Heart right ventricle (tissue), 16 donors: ENCODE measurements at regions not wholly inside any gene's neighbourhood (a gene's known extent, or its start where the extent isn't known, plus 50 kb on each side); places are given as distances from the start of the nearest gene placed in this dataset.

Experiments
- ATAC-seq, 8 donors: fragments of 200-7000 bp; cut with Tn5 transposase; one replicate each; pipeline ENCODE4 v1.9.1; 2020; ENCODE audit warnings: mild to moderate bottlenecking in 8 of 8, moderate library complexity in 8 of 8, moderate number of reproducible peaks in 1 of 8
- DNase-seq, 2 donors: peaks; one replicate each; pipeline ENCODE4 v3.0.0-alpha.2; 2020
- H3K27ac ChIP-seq, 10 donors: fragments of 200-600 bp; sonication (generic) in 2 of 10; one replicate each; pipeline versions ENCODE4 v1.5.0 to v1.8.0; 2020 to 2022; ENCODE audit warnings: mild to moderate bottlenecking in 3 of 10
- H3K27me3 ChIP-seq, 7 donors: fragments of 200-600 bp; one replicate each; pipeline ENCODE4 v1.8.0; 2021 to 2022; ENCODE audit warnings: mild to moderate bottlenecking in 2 of 7
- H3K36me3 ChIP-seq, 9 donors: fragments of 200-600 bp; sonication (generic) in 1 of 9; one replicate each; pipeline versions ENCODE4 v1.5.0 to v1.8.0; 2020 to 2022; ENCODE audit warnings: mild to moderate bottlenecking in 2 of 9
- H3K4me1 ChIP-seq, 9 donors: fragments of 200-600 bp; sonication (generic) in 1 of 9; one replicate each; pipeline versions ENCODE4 v1.5.0 to v1.8.0; 2020 to 2022; ENCODE audit warnings: mild to moderate bottlenecking in 4 of 9
- H3K4me3 ChIP-seq, 10 donors: fragments of 200-600 bp; sonication (generic) in 2 of 10; one replicate each; pipeline versions ENCODE4 v1.5.0 to v1.8.0; 2020 to 2022; ENCODE audit warnings: mild to moderate bottlenecking in 7 of 10, moderate library complexity in 2 of 10
- H3K9me3 ChIP-seq, 11 donors: fragments of 200-600 bp in 10 of 11; sonication (generic) in 2 of 11; one replicate each; pipeline versions ENCODE4 v1.5.0 to v1.8.0; 2013 to 2022; ENCODE audit warnings: mild to moderate bottlenecking in 2 of 11, control low read depth in 1 of 11, moderate library complexity in 1 of 11
- CTCF ChIP-seq, 9 donors: fragments of 200-600 bp; sonication (generic) in 2 of 9; IDR thresholded peaks; one replicate each; pipeline versions ENCODE4 v1.5.0 to v1.8.0; 2021 to 2022; ENCODE audit warnings: antibody characterized with exemption in 9 of 9, mild to moderate bottlenecking in 5 of 9, moderate library complexity in 1 of 9
- WGBS, 2 donors: extraction: QIAGEN DNeasy Blood & Tissue Kit; methylation state at CpG; one replicate each; pipeline ENCODE4 v1.1.7; 2013; ENCODE audit warnings: inconsistent platforms in 1 of 2; 5-methylcytosine and 5-hydroxymethylcytosine counted together
- intact Hi-C, 10 donors: fragments of 100-400 bp; cut with DNase I; formaldehyde crosslinking; loops; one replicate each; pipeline versions ENCODE4 v1.11.1 to v1.14.2; 2022
- donor health status: Arrhythmogenic right ventricular cardiomyopathy.
- donor health status: ischemic (EF 13 %, LVEDD 7.1; RV severe dilation, severe dysfunction).
- donor health status: healthy with polysubstance abuse.
- donor health status: DM: no; HTN: yes; CAD: no.
- donor health status: DM: no; HTN: no; CAD: no.
- donor health status: ischemic (EF 25% LVEDD 6.9; RV normal size, moderate dysfunction).
- donor health status: ischemic (EF 25% LVEDD 5.7; RV mildly dilated, moderate dysfunction).
- donor health status: healthy.
- donor health status: DM: yes; HTN: yes; CAD: no.
- donor health status: Ischemic cardiomyopathy.
- donor health status: ischemic (EF 35%, LVEDD 5.7; RV mildly dilated, moderate dysfunction).
- donor health status: nonischemic (EF 11% LVEDD 7.7; RV severe dilation, severe dysfunction).
- donor health status: DM: yes; HTN: yes; CAD: no.
- donor health status: PGD.
- donor health status: ischemic (EF 29% LVEDD 5.4; RV normal size, mild dysfunction).
- donor health status: nonischemic (EF 23%, LVEDD 6.1; RV moderate dilation, normal function).

- no peak for TF ChIP-seq CTCF (IDR thresholded peaks at IDR 0.05)
- peak overlapping the region in 1 of 10 donors; percentile 27 for H3K4me3 ChIP-seq
- intact Hi-C loops, result no loop called here
- no peaks in the 10 kb centered on the region for H3K9me3 ChIP-seq
- ATAC-seq (peak in 5 of 8 donors; percentile 59 to 93 (median 70)), DNase-seq (no peak)
- no peaks in the 10 kb centered on the region for H3K4me1 ChIP-seq
- H3K36me3 ChIP-seq, result no peaks in the 10 kb centered on the region
- WGBS, 2 donors, result 27 to 33% methylated on average over 2 of the region's 2 CpGs
- peak overlapping the region in 1 of 10 donors; percentile 15 for H3K27ac ChIP-seq
- H3K27me3 ChIP-seq, result no peaks in the 10 kb centered on the region
Measured at GRCh38 chr9:103545260-103545659, 548.8 kb upstream of the SMC2 start.

- Histone ChIP-seq H3K27me3 (no peaks in the 10 kb centered on the region), H3K4me3 (no peak overlapping the region), H3K27ac (no peak overlapping the region), H3K4me1 (no peaks in the 10 kb centered on the region), H3K36me3 (no peaks in the 10 kb centered on the region), H3K9me3 (peaks cover 0 to 4% (median 0%) of the 10 kb centered on the region in 11 donors)
- DNase-seq (no peak), ATAC-seq (no peak)
- no peak for TF ChIP-seq CTCF (IDR thresholded peaks at IDR 0.05)
- intact Hi-C loops, result loop anchor here in 1 of 10 donors (5.0 kb wide), 1 partner anchor 280 kb away; no protein-coding TSS in a partner anchor
- 77 to 78% methylated on average over 1 of the region's 1 CpG for WGBS, 2 donors
Measured at GRCh38 chr9:103552712-103553111, 541.4 kb upstream of the SMC2 start.

- DNase-seq (no peak), ATAC-seq (no peak)
- Histone ChIP-seq H3K36me3 (no peaks in the 10 kb centered on the region), H3K4me3 (no peak overlapping the region), H3K27ac (no peak overlapping the region), H3K27me3 (no peaks in the 10 kb centered on the region), H3K4me1 (no peaks in the 10 kb centered on the region), H3K9me3 (peaks cover 0 to 36% (median 11%) of the 10 kb centered on the region in 11 donors)
- TF ChIP-seq CTCF (IDR thresholded peaks at IDR 0.05), result no peak
- intact Hi-C loops, result no loop called here
Measured at GRCh38 chr9:103574056-103574455, 520.1 kb upstream of the SMC2 start.

- Histone ChIP-seq H3K36me3 (no peaks in the 10 kb centered on the region), H3K4me1 (no peaks in the 10 kb centered on the region), H3K27ac (no peak overlapping the region), H3K27me3 (no peaks in the 10 kb centered on the region), H3K9me3 (peaks cover 0 to 28% (median 0%) of the 10 kb centered on the region in 11 donors), H3K4me3 (no peak overlapping the region)
- intact Hi-C loops, result no loop called here
- TF ChIP-seq CTCF (IDR thresholded peaks at IDR 0.05), result no peak
- ATAC-seq (no peak), DNase-seq (no peak)
- 82 to 88% methylated on average over 6 of the region's 6 CpGs for WGBS, 2 donors
Measured at GRCh38 chr9:103586721-103587120, 507.4 kb upstream of the SMC2 start.
